Adrenal gland (tissue), 5 donors: ENCODE measurements at regions not wholly inside any gene's neighbourhood (a gene's known extent, or its start where the extent isn't known, plus 50 kb on each side); places are given as distances from the start of the nearest gene placed in this dataset.

ENCODE experiments used
- CTCF ChIP-seq, 6 experiments: fragments of 450-650 bp in 4 of 6; fragments of 200-600 bp in 2 of 6; sonication (generic) in 1 of 6; IDR thresholded peaks; 1 replicate in 5 of 6; 2 replicates in 1 of 6; pipeline versions ENCODE4 v1.5.1 to v1.8.0; 2016 to 2021; ENCODE audit warnings: antibody characterized with exemption in 6 of 6, mild to moderate bottlenecking in 2 of 6, moderate library complexity in 1 of 6
- POLR2A ChIP-seq, 2 donors: fragments of 450-650 bp; IDR thresholded peaks; one replicate each; pipeline ENCODE4 v1.6.1; 2017; ENCODE audit warnings: antibody characterized with exemption in 2 of 2, mild to moderate bottlenecking in 2 of 2, moderate library complexity in 1 of 2
- donor health status: DM: no; HTN: no; CAD: no.

- TF ChIP-seq CTCF (IDR thresholded peaks at IDR 0.05) = no peak
- TF ChIP-seq POLR2A (IDR thresholded peaks at IDR 0.05) = no peak
These were observed 608.6 kb downstream of the GATA3 start for GRCh38 chr10:8663131-8663530.
